IgD-negative memory B cell (primary cell): ENCODE measurements at regions not wholly inside any gene's neighbourhood (a gene's known extent, or its start where the extent isn't known, plus 50 kb on each side); places are given as distances from the start of the nearest gene placed in this dataset.

Experiments
- H3K27ac Mint-ChIP-seq, 3 donors: one replicate each; pipeline ENCODE4 v1.8.0; 2020 to 2022; ENCODE audit warnings: mild to moderate bottlenecking in 3 of 3, mixed read lengths in 3 of 3, moderate library complexity in 1 of 3
- H3K27me3 Mint-ChIP-seq: one replicate; pipeline ENCODE4 v1.8.0; 2021; ENCODE audit warnings: mixed read lengths
- H3K36me3 Mint-ChIP-seq: one replicate; pipeline ENCODE4 v1.8.0; 2020; ENCODE audit warnings: mild to moderate bottlenecking, mixed read lengths
- H3K4me1 Mint-ChIP-seq, 3 donors: one replicate each; pipeline ENCODE4 v1.8.0; 2020 to 2022; ENCODE audit warnings: mixed read lengths in 3 of 3, mild to moderate bottlenecking in 1 of 3
- H3K4me3 Mint-ChIP-seq, 4 donors: one replicate each; pipeline ENCODE4 v1.8.0; 2020 to 2022; ENCODE audit warnings: mild to moderate bottlenecking in 4 of 4, mixed read lengths in 4 of 4, moderate library complexity in 3 of 4
- H3K9me3 Mint-ChIP-seq, 3 donors: one replicate each; pipeline ENCODE4 v1.8.0; 2020 to 2021; ENCODE audit warnings: mixed read lengths in 3 of 3, mild to moderate bottlenecking in 1 of 3

- Mint-ChIP-seq H3K36me3 (no peaks in the 10 kb centered on the region), H3K27ac (no peak overlapping the region), H3K9me3 (peaks cover 0 to 4% (median 0%) of the 10 kb centered on the region in 3 donors), H3K4me3 (no peak overlapping the region), H3K4me1 (no peaks in the 10 kb centered on the region), H3K27me3 (peaks cover 2% of the 10 kb centered on the region)
Measured at GRCh38 chr1:55962472-55962871, 616.9 kb downstream of the PLPP3 start.

- Mint-ChIP-seq H3K4me3 (no peak overlapping the region), H3K27me3 (peaks cover 1% of the 10 kb centered on the region), H3K27ac (no peak overlapping the region), H3K4me1 (no peaks in the 10 kb centered on the region), H3K9me3 (peaks cover 0 to 3% (median 0%) of the 10 kb centered on the region in 3 donors), H3K36me3 (peaks cover 3% of the 10 kb centered on the region)
Measured at GRCh38 chr1:55959136-55959548, 620.2 kb downstream of the PLPP3 start.

DNA sequence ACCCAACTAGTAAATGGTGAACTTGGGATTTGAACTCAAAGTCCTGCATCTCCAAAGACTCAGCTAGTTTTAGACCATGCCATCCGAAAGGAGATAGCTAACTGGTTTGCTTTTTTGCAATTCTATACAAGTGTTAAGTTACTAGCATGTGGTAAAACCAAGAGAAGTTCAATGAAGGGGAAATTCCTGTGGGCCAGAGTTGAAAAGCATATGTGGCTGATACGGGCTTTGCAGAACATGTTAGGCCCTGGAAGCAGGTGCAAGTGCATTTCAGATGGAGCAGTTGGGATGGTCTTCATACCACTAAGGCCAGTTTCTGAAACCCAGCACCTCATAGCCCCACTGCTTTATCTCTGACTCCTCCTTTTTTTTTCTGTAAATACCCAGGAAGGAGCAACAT, 620.9 kb downstream of the PLPP3 start:
- peaks cover 3% of the 10 kb centered on the region for H3K36me3 Mint-ChIP-seq
- no peak overlapping the region for H3K27ac Mint-ChIP-seq
- H3K4me3 Mint-ChIP-seq: no peak overlapping the region
- H3K9me3 Mint-ChIP-seq: peaks cover 0 to 3% (median 2%) of the 10 kb centered on the region in 3 donors
- peaks cover 3% of the 10 kb centered on the region for H3K27me3 Mint-ChIP-seq
- no peaks in the 10 kb centered on the region for H3K4me1 Mint-ChIP-seq

DNA sequence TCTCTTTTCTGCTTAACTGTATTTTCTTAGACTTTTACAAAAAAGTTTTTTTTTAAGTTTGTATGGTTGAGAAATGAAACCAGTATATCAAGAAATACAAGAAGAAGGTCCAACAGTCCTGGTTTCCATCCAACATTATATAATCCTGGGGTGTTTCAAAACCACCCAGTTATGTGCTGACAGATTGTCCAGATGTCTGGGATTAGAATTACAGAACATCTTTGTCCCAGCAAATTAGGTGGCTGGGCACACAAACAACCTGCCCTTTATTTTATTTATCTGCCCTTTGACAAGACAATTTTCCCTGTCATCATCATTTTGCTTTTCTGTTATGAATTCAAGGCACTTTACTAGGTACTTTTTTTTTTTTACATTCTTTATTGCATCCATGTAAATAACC, 622.1 kb downstream of the PLPP3 start:
- Mint-ChIP-seq H3K27ac (no peak overlapping the region), H3K36me3 (peaks cover 3% of the 10 kb centered on the region), H3K9me3 (peaks cover 0 to 3% (median 2%) of the 10 kb centered on the region in 3 donors), H3K4me1 (no peaks in the 10 kb centered on the region), H3K4me3 (no peak overlapping the region), H3K27me3 (peaks cover 5% of the 10 kb centered on the region)

DNA sequence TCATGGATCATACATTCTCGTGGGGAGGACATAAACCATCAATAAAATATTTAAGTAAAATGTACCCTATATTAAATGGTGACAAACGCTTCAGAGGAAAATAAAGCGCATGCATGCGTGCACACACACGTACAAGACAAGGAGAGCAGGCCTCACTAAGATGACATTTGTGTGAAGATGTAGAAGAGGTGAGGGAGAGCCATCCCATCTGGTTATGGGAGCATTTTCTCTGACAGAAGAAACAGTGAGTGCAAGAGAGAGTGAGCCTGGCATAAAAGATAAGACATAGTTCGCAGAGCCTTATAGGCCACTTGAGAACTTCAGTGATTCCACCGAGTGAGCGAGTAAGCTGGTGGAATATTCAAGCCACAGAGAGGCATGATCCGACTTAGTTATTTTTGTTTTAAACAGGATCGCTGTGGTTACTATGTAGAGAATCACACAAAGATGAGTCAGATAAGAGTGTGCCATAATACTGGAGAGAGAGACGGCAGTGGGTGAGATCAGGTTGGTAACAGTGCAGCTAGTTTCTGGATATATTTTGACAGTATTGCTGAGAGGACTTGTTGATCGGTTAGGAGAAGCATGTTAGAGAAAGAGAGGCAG, 624.2 kb downstream of the PLPP3 start:
- H3K4me3 Mint-ChIP-seq: no peak overlapping the region
- H3K9me3 Mint-ChIP-seq: peaks cover 0 to 3% (median 2%) of the 10 kb centered on the region in 3 donors
- H3K4me1 Mint-ChIP-seq: no peaks in the 10 kb centered on the region
- H3K27me3 Mint-ChIP-seq: peaks cover 4% of the 10 kb centered on the region
- H3K36me3 Mint-ChIP-seq: peaks cover 3% of the 10 kb centered on the region
- no peak overlapping the region for H3K27ac Mint-ChIP-seq

DNA sequence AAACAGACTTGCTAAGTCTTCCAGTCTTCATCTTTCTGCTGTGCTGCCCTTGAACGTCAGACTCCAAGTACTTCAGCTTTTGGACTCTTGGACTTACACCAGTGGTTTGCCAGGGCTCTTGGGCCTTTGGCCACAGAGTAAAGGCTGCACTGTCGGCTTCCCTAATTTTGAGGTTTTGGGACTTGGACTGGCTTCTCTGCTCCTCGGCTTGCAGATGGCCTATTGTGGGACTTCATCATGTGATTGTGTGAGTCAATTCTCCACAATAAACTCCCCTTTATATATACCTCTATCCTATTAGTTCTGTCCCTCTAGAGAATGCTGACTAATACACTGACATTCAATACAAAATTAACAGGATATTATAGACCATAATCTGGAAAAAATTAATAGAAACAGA, 628.1 kb downstream of the PLPP3 start:
- Mint-ChIP-seq H3K4me1 (no peaks in the 10 kb centered on the region), H3K9me3 (peaks cover 0 to 5% (median 2%) of the 10 kb centered on the region in 3 donors), H3K4me3 (no peak overlapping the region), H3K27ac (no peak overlapping the region), H3K36me3 (peaks cover 3% of the 10 kb centered on the region), H3K27me3 (peaks cover 7% of the 10 kb centered on the region)

DNA sequence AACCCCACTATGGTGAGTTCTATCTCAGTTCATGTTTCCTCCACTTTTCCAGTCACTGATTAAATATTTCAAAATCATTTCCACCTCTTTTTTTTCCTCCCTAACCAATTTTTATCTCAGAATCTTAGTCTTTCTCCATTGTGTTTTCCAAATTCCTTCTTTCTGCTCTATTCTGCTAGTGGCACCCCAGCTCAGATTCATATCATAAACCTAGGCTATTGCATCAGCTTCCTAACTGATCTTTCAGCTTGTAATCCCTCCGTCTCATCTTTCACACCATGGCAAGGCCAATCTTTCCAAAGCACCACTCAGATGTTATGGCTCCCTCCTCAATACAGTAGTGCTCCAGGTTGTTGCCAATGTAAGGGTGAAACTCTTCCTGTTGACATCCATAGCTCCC, 631.9 kb downstream of the PLPP3 start:
- no peak overlapping the region for H3K27ac Mint-ChIP-seq
- H3K4me1 Mint-ChIP-seq: no peaks in the 10 kb centered on the region
- no peak overlapping the region for H3K4me3 Mint-ChIP-seq
- no peaks in the 10 kb centered on the region for H3K36me3 Mint-ChIP-seq
- H3K27me3 Mint-ChIP-seq: peaks cover 8% of the 10 kb centered on the region
- peaks cover 0 to 2% (median 0%) of the 10 kb centered on the region in 3 donors for H3K9me3 Mint-ChIP-seq

- Mint-ChIP-seq H3K36me3 (no peaks in the 10 kb centered on the region), H3K4me3 (no peak overlapping the region), H3K27ac (no peak overlapping the region), H3K27me3 (peaks cover 11% of the 10 kb centered on the region), H3K4me1 (no peaks in the 10 kb centered on the region), H3K9me3 (peaks cover 0 to 2% (median 0%) of the 10 kb centered on the region in 3 donors)
Measured at GRCh38 chr1:55943721-55944435, 635.5 kb downstream of the PLPP3 start.

DNA sequence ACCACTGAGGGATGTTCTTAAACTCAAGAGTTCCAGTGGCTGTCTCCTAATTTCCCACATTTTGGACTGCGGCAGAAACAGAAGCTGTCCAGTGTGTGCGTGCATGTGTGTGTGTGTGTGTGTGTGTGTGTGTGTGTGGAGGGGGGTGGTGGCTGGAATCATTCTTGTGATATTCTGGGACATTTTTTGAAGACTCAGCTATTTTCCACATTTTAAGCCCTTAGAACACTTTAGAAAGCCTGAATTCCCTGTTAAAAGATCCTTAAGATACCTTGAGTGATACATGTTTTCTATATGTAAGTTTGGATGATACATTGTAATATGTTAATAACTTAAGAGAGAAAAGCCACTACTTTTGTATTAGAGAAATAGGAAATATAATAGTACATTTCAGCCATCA, 636.4 kb downstream of the PLPP3 start:
- H3K27me3 Mint-ChIP-seq: peaks cover 11% of the 10 kb centered on the region
- H3K4me3 Mint-ChIP-seq: no peak overlapping the region
- peaks cover 0 to 2% (median 0%) of the 10 kb centered on the region in 3 donors for H3K9me3 Mint-ChIP-seq
- no peaks in the 10 kb centered on the region for H3K4me1 Mint-ChIP-seq
- H3K27ac Mint-ChIP-seq: no peak overlapping the region
- no peaks in the 10 kb centered on the region for H3K36me3 Mint-ChIP-seq

DNA sequence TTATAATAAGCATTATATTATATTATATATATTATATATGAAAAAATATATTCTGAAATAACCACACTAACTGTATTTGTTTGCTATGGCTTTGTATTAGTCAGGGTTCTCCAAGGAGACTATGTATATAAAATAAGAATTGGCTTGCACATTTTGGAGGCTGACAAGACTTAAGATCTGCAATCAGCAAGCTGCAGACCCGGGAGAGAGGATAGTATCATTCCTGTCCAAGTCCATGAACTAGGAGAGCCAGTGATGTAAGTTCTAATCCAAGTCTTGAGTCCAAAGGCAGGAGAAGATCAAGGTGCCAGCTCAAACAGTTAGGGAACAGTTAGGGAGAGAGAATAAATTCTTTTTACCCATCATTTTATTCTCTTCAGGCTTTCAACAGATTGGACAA, 639.5 kb downstream of the PLPP3 start:
- H3K27ac Mint-ChIP-seq: no peak overlapping the region
- peaks cover 5% of the 10 kb centered on the region for H3K27me3 Mint-ChIP-seq
- peaks cover 0 to 2% (median 0%) of the 10 kb centered on the region in 3 donors for H3K9me3 Mint-ChIP-seq
- no peaks in the 10 kb centered on the region for H3K4me1 Mint-ChIP-seq
- no peaks in the 10 kb centered on the region for H3K36me3 Mint-ChIP-seq
- no peak overlapping the region for H3K4me3 Mint-ChIP-seq

GRCh38 chr1:55938861-55939260, 640.5 kb downstream of the PLPP3 start:
- H3K4me1 Mint-ChIP-seq: no peaks in the 10 kb centered on the region
- H3K9me3 Mint-ChIP-seq: peaks cover 0 to 2% (median 0%) of the 10 kb centered on the region in 3 donors
- no peak overlapping the region for H3K27ac Mint-ChIP-seq
- H3K4me3 Mint-ChIP-seq: no peak overlapping the region
- peaks cover 4% of the 10 kb centered on the region for H3K27me3 Mint-ChIP-seq
- H3K36me3 Mint-ChIP-seq: no peaks in the 10 kb centered on the region

DNA sequence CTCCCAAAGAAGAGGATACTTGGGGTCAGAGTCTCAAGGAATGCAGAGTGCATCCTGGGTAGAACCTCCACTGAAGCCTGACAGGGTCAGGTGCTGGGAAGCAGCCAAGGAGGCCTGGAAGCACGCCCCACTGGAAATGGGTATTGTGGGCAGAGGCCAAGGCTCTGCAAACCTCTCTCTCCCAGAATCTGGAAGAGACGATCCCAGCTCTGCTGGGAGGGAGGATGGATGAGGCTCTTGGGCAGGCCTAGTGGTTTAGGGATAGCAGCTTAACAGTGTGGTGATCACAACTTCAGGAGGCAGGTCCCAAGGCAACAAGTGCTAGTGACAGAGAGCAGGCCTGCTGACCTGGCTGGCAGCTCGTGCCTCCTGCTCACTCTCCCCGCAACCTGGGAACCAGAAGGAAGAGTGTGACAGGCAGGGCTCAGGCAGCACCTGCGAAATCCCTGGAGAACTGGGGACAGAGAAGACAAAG, 641.0 kb downstream of the PLPP3 start:
- no peak overlapping the region for H3K27ac Mint-ChIP-seq
- peaks cover 3% of the 10 kb centered on the region for H3K27me3 Mint-ChIP-seq
- no peak overlapping the region for H3K4me3 Mint-ChIP-seq
- peaks cover 0 to 2% (median 0%) of the 10 kb centered on the region in 3 donors for H3K9me3 Mint-ChIP-seq
- no peaks in the 10 kb centered on the region for H3K36me3 Mint-ChIP-seq
- no peaks in the 10 kb centered on the region for H3K4me1 Mint-ChIP-seq

GRCh38 chr1:55937840-55938375, 641.5 kb downstream of the PLPP3 start:
- H3K27ac Mint-ChIP-seq: no peak overlapping the region
- no peak overlapping the region for H3K4me3 Mint-ChIP-seq
- no peaks in the 10 kb centered on the region for H3K36me3 Mint-ChIP-seq
- H3K4me1 Mint-ChIP-seq: no peaks in the 10 kb centered on the region
- peaks cover 0 to 2% (median 0%) of the 10 kb centered on the region in 3 donors for H3K9me3 Mint-ChIP-seq
- peaks cover 3% of the 10 kb centered on the region for H3K27me3 Mint-ChIP-seq

DNA sequence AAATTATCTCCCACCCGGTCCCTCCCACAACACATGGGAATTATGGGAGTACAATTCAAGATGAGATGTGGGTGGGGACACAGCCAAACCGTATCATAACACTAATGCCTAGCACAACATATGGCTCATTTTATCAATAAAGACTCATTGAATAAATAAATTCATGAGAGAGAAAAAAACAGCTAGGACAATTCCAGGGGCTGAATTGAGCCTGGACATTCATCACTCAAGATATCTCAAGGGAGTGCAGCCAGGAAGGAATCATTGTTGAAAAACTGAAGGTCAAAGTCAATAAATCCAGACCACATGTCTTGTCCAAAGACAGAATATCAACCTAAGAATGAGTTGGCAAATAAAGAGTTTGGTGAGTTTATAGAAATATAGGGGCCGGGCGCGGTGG, 644.1 kb downstream of the PLPP3 start:
- Mint-ChIP-seq H3K27me3 (peaks cover 3% of the 10 kb centered on the region), H3K27ac (no peak overlapping the region), H3K9me3 (peaks cover 0 to 2% (median 0%) of the 10 kb centered on the region in 3 donors), H3K4me3 (no peak overlapping the region), H3K4me1 (no peaks in the 10 kb centered on the region), H3K36me3 (no peaks in the 10 kb centered on the region)

- Mint-ChIP-seq H3K36me3 (no peaks in the 10 kb centered on the region), H3K27me3 (no peaks in the 10 kb centered on the region), H3K27ac (no peak overlapping the region), H3K9me3 (peaks cover 0 to 2% (median 0%) of the 10 kb centered on the region in 3 donors), H3K4me1 (no peaks in the 10 kb centered on the region), H3K4me3 (no peak overlapping the region)
Measured at GRCh38 chr1:55932402-55932801, 647.0 kb downstream of the PLPP3 start.
